GM18507 (cell line): ENCODE measurements at regions not wholly inside any gene's neighbourhood (a gene's known extent, or its start where the extent isn't known, plus 50 kb on each side); places are given as distances from the start of the nearest gene placed in this dataset.

Source experiments
- DNase-seq: peaks from one replicate; pipeline ENCODE4 v3.0.0; 2011; ENCODE audit warnings: low read depth; ENCODE audit not compliant: insufficient read length; ENCODE audit errors: extremely low spot score
- FAIRE-seq: peaks from 2 replicates; lab custom pipeline; 2011; peaks lifted over from hg19 to GRCh38; lab: Jason Lieb, UNC

DNA sequence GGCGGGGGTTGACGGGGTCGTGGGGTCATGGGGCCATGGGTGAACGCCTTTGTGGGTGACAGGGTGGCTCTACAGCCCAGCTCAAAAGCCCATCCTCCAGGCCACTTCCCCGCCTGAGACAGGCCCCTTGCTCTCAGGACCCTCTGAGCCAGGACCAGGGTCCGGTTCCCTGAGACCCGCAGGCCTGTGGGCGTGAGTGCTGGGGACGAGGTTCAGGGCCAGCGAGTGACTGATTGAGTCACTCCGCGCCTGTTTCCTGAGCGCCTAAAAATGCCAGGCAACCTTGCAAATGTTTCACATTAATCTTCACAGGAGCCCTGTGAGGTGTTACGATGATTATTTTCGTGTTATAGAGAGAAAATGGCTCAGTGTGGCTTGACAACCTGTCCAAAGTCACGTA lies 97.8 kb downstream of the ZNF674 start:
- FAIRE-seq (no peak), DNase-seq (no peak)

DNA sequence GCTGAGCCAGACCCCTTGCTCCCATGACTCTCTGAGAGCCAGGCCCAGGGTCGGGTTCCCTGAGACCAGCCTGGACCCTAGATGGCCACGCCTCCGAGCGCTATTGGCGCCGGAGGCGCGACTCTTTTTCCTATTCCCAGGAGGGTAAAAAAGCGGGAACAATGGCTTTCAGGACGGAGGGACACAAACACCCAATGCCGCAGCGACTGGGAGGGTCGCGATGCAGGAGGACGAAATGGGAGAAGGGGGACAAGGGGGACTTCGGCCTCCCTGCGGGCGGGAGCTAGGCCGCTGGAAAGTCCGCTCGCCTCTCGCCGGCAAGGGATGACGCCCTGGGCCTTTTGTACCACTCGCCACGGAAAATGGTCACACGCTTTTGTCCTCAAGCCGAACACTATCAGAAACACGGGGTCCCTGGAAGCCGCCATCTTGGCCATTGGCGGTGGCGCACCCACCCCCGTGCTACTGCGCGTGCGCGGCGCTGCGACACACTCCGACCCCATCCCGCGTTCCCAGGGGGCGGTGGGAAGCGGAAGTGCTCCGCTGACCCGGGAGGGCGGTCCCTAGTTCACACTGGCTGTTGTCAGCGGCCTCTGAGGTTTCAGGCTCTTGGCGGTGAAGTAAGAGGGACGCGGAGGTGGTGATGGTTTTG lies 98.4 kb downstream of the ZNF674 start:
- DNase-seq (peak; percentile 80), FAIRE-seq (peak; percentile 97)

DNA sequence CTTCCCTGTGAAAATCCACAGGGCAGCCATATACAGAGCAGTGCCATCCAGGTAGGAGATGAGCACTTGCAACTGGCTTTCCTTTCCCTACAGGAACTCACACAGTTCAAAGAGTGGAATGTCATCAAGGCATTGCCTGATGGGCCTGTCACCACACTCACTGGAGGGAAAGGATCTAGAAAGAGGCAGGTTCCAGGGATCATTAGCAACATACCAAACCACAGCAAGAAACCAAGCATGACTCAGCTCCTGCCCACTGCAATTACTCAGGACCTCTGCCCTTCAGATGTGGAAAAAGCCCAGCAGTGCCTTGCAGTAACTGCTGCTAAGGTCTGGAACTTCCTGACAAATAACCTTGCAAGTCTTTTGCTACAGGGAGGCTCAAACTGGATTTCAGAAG lies 101.2 kb downstream of the ZNF674 start:
- no peak for FAIRE-seq

DNA sequence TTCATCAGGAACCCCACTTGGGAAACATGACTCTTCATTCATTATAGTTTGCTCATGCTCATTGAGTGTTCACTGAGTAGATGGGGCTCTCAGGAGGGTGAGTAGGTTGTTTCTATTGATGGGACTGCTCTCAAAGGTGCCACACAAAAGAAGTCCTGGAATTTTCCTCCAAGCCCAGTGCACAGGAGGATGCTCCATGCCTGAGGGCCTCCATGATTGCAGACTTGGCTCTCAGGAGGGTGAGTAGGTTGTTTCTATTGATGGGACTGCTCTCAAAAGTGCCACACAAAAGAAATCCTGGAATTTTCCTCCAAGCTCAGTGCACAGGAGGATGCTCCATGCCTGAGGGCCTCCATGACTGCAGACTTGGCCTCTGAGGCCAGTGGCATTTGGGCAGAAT lies 108.5 kb downstream of the ZNF674 start:
- no peak for FAIRE-seq
- no peak for DNase-seq

More for the DNA sequence above, 101.2 kb downstream of the ZNF674 start:
- no peak for DNase-seq

DNA sequence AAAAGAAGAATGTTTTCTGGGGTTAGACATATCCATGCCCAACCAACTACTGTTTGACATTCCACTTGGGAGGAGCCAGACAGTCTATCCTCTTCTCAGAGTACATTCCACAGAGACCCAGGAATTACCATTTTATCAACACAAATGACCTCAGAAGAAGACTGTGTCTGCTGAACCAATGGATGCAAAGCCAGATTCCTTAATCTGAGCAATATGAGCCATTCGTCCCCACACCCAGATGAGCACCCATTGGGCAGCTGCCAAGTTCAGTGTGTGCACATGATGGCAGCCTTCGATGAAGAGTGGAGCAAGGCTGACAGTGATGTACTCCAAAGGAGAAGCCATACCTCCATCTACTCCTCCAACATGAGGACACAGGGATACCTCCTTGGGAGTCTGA lies 111.3 kb downstream of the ZNF674 start:
- no peak for FAIRE-seq
- no peak for DNase-seq

DNA sequence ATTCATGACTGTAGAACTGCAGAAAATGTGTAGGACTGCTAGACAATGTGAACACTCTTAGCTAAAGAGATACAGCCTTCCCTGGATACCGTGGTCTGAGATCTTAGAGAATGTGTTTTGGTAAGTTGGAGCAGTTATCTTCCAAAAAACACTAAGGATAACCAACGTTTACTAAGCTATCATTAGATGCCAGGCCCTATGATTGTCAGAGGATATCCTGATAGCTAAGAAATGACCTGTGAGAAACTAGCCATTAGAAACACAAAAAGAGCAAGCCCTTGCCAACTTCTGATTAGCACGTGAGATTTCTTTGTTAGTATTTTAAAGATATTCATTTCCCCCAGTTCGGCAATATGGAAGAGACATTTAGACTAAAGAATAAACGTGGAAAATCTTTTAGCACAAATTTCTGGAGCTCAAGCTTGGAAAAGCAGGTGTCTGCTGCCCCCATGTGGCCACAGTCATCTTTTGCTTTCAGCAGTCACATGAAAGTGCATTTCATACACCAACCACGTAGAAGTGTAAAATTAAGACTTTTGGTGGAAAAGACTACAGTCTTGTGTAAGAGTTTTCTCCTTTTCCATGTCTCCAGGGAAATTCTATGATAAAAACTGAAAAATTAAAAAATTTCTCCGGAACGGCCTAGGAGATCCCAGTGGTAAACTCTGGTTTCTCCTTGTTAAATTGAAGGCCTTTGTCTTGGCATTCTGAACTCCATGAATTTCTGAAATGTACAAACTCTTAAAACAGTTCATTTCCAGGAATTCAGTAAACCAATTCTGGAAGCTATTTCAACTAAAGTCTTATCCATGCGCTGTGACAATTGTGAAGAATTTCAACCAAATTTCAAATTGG lies 136.4 kb downstream of the ZNF674 start:
- FAIRE-seq, result peak; percentile 65

DNA sequence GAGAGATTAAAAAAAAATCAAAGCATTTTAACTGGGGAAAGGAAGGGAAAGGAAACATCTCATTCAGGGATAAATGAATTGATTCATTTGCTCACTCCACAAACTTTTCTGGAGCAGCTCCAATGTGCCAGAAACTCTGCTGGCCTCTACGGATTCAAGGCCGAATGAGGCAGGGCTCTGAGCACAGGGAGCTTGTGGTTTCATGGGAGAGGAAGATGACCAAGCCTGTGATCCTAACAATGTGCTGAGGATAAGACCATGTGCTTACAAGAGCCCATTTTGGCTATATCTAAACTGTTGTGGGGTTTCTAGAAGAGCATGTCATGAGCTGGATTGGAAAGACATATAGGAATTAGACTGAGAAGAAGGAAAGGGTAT lies 137.5 kb downstream of the ZNF674 start:
- FAIRE-seq (no peak), DNase-seq (no peak)

More for the DNA sequence above, 136.4 kb downstream of the ZNF674 start:
- peak; percentile 12 for DNase-seq

DNA sequence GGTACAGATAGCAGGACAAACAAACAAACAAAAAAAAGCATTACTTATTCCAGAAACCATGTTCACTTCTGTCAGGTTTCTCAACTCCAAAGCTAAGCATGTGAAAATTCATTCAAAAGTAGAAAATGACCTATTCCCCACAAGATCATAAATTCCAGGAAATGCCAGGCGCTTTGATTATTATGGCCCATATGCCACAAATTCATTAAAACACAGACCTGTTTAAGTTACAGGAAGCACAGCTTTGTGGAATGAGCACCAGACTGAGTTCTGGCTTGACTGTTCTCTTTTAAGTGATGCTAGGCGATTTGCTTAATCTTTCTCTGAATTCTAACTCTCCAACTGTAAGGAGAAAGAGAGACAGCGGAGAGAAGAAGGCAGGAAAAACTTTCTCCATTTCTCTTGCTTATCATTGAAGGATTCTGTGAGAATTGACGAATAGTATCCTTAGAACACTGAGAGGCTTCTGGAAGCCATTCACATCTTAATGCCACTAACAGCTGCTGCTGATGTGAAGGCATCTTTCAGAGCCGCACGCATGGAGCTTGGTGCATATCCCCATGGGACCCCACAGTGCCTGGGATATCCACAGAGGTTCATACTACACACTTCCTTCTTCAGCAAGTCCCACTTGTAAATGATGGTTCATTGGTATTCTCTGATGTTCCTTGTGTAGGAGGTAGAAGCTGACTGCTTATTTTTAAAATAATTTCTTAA lies 138.0 kb downstream of the ZNF674 start:
- FAIRE-seq (no peak), DNase-seq (no peak)

DNA sequence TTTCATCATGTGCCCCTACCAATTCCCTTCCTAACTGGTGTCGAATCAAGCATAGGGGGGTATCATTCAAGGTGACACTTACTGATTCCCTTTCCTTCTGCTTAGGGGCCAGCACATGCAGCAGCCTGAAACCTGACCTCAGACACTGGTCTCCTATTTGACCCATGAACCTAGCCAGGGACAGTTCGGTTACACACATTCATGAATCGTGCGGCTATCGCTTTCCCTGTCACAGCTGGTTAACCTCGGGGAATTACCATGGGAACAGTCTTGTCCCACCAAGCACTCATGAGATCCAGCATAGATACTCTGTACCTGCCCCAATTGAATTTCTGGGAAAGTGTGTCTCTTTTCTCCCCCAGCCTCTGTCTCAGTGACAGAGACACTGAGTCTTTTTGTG lies 140.4 kb downstream of the ZNF674 start:
- FAIRE-seq, result no peak
- no peak for DNase-seq

DNA sequence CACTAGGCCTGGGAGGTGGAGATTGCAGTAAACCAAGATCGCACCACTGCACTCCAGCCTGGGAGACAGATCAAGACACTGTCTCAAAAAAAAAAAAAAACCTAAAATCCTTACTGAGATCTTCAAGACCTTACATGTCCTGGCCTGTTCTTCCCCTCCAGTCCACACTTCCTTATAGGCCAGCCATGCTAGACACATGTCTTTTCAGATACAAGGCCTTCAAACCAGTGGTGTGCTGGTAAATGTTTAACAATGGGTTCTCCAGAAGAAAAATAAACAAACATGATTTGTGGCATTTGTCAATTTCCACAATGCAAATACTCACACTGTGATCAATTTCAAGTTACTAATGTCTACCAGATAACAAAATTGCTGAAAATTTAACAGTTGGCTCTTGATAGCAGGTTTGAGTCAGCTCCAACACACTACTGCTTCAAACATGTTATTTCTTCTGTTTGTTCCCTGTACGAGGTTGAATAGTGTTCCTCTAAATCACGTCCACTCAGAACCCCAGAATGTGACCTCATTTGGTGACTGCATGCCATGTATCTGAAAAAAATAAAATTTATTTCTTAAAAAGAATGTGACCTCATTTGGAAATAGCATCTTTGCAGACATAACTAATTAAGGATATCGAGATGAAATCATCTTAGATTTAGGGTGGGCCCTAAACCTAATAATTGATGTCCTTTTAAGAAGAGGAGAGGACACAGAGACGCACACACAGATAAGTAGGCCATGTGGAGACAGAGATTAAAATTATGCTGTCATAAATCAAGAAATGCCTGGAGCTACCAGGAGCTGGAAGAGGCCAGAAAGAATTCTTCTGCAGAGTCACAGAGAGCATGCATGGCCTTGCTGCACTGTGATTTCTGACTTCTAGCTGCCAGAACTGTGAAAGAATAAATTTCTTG lies 144.4 kb downstream of the ZNF674 start:
- FAIRE-seq, result no peak
- no peak for DNase-seq

DNA sequence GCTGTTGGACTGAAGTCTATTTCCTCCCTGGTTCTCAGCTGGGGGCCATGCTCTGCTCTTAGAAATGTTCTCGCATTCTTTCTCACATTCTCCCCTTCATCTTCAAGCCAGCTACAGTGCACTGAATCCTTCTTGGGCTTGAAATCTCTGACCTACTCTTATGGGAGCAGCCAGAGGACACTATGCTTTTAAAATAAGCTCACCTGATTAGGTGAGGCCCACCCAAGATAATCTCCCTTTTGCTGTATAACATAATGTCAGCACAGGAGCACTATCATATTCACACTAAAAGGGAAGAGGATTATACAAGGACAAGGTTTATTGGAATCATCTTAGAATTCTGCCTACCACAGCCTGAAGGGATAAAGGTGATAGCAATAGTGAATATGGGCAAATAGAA lies 146.3 kb downstream of the ZNF674 start:
- no peak for DNase-seq
- no peak for FAIRE-seq

DNA sequence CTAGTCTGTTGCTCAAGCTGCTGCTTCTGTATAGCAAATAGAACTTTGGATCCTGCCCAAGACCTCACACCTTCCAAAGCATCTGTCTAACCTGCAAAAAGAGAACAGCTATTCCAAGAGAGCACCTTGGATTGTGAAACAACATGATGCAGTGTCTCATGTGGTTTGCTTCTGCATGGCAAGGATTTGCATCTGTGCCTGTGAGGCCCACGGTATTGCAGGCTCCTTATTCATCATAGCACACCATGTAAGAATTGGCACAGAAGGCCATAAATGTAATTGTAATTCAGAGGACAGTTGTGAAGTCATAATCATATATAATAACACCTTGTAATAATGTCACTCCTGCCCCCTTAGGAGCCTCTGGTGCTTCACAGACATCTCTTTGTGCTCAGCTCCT lies 147.1 kb downstream of the ZNF674 start:
- FAIRE-seq (no peak), DNase-seq (no peak)

DNA sequence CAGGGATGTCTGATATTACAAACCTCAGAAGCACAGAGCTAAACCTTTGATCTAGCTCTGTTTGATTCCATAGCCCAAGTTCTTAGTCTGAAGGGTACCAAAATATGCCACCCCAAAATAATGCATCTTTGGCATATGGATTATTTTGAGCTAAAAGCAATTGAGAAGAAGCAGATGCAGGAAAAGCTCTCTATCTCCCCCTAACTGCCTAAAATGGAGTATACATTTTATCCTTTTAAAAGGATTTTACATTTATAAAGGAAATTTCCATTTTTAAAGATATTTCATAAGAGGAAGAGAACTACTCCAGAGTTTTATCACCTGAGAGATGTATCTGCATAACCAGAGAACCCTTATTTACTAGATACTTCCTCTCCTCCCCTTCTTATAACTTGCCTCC lies 158.7 kb downstream of the ZNF674 start:
- no peak for FAIRE-seq

DNA sequence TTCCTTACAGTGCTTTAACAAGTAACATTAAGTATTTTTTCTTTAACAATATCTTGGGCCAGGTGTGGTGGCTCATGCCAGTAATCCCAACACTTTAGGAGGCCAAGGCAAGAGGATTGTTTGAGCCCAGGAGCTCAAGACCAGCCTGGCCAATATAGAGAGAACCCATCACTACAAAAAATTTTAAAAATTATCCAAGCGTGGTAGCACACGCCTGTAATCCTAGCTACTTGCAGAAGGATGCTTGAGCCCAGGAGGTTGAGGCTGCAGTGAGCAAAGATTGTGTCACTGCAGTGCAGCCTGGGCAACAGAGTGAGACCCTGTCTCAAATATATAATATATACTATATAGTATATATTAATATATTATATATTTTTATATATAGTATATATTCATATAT lies 162.2 kb downstream of the ZNF674 start:
- no peak for FAIRE-seq
- no peak for DNase-seq

More for the DNA sequence above, 158.7 kb downstream of the ZNF674 start:
- DNase-seq, result no peak

DNA sequence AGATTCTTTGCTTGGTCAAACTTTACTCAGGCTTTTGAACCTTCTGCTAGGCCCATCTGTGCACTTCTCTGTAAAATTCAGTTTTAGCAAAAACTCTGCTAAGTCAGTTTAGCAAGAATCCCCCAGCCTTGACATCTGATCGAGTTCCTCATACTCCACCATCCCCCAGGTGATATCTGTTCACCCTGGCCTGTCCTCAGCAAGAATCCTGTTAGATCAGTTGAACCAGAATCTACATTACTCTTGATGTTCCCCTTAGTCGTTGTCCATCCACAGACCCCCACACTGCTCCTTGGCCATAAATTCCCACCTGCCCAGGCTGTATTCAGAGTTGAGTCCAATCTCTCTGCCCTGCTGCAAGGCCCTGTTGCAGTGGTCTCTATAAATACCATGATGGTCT lies 162.6 kb downstream of the ZNF674 start:
- DNase-seq (no peak), FAIRE-seq (no peak)

DNA sequence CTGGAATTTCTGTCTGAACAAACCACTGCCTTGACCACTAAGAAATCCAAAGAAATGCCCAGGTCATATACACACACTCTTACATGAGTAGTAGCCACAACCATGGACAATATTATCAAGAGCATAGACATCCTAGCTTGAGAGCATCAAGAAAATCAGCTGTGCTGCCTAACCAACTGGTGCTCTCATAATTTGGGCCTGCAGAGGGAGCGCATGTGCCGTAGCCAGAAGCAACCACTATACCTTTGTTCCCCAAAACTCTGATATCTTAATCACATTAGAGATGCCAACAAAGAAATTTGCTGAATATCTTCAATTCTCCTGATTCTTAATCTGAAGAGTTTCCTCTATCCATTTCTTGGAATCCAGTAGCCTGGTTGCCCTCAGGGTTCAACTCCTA lies 163.6 kb downstream of the ZNF674 start:
- FAIRE-seq (peak; percentile 77), DNase-seq (no peak)

DNA sequence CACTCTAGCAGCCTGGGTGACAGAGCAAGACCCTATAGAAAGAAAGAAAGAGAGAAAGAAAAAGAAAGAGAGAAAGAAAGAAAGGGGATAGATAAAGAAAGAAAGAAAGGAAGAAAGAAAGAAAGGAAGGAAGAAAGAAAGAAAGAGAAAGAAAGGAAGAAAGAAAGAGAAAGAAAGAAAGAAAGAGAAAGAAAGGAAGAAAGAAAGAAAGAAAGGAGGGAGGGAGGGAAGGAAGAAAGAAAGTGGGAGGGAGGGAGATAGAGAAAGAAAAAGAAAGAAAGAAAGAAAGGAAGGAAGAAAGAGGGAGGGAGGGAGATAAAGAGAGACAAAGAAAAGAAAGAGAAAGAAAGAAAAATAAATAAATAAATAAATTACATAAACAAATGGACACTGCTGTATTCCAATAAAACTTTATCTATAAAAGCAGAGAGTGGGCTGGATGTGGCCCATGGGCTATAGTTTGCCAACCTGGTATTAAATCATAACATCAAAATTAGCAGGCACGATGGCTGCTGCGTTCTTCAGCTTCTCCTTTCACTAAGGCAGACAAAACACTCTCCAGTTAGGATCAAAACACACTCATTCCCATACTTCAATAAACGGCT lies 165.0 kb downstream of the ZNF674 start:
- DNase-seq, result no peak
- no peak for FAIRE-seq

DNA sequence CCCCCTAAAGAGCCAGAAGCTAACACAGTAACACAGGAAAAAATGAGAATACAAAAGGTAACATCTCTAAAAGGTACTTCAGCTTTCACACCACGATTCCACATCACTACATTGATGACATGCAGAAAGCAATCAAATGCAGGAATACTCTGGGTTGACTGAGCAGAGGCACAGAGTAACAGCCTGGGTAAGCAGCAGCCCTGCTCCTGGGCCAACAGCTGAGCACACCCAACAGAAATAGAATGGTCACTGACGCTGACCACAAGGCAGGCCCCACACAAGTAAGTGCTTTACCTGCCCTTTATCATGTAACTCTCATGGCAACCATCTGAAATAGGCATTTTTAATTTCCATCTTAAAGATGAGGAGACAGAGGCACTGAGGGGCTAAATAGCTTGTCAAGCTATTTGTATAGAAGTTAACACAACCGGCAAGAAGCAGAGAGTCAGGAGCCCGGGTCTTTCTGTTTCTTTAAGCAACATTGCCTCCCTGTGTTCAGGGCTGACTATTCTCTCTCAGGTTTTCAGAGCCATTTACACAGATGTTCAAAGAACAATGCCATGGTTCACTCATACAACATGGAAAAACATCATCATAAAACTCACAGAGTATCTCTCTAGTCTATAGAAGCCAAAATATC lies 168.9 kb downstream of the ZNF674 start:
- DNase-seq (peak; percentile 0), FAIRE-seq (no peak)

DNA sequence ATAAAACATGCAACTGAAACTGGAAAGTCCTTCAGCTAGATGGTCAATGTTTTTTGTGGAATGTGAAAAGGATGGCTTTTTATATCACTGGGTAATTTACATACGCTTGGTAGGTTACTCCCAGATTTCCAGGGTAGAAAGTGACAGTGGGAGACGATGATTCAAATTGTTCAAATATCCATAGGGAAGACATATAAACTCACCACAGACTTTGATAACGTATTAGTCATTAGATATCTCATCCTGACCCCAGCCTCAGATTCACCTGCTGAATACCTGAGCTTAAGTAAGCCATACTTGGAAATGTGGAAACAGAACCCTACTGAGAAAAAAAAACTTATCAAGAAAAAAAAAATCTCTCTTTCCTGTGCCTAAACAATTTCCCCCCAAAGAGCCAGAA lies 169.4 kb downstream of the ZNF674 start:
- no peak for FAIRE-seq

More for the DNA sequence above, 169.4 kb downstream of the ZNF674 start:
- DNase-seq, result no peak
